Loucy (cell line): ENCODE measurements at regions not wholly inside any gene's neighbourhood (a gene's known extent, or its start where the extent isn't known, plus 50 kb on each side); places are given as distances from the start of the nearest gene placed in this dataset.

ENCODE experiments used
- H2AFZ ChIP-seq: fragments of 200-600 bp; sonication (generic); 2 replicates; pipeline ENCODE4 v1.6.0; 2016; ENCODE audit warnings: antibody characterized with exemption, mild to moderate bottlenecking, low read length, moderate library complexity
- H3F3A ChIP-seq: fragments of 200-600 bp; 2 replicates; pipeline ENCODE4 v1.6.0; 2016; ENCODE audit warnings: antibody characterized with exemption, low read depth, mild to moderate bottlenecking
- H3K27me3 ChIP-seq: fragments of 200-600 bp; sonication (generic); 2 replicates; pipeline ENCODE4 v1.6.1; 2014; ENCODE audit warnings: low read length, mild to moderate bottlenecking; ENCODE audit not compliant: insufficient read depth, poor library complexity, severe bottlenecking
- H3K36me3 ChIP-seq: fragments of 200-600 bp; sonication (generic); 2 replicates; pipeline ENCODE4 v1.6.1; 2016; ENCODE audit warnings: low read length; ENCODE audit not compliant: insufficient read depth
- H3K4me1 ChIP-seq: fragments of 200-600 bp; sonication (generic); 2 replicates; pipeline ENCODE4 v1.5.1; 2014; ENCODE audit warnings: low read length, mild to moderate bottlenecking; ENCODE audit not compliant: insufficient read depth, poor library complexity, severe bottlenecking
- H3K4me2 ChIP-seq: fragments of 200-600 bp; sonication (generic); 2 replicates; pipeline ENCODE4 v1.6.0; 2014; ENCODE audit warnings: antibody characterized with exemption, low read length, low read depth, mild to moderate bottlenecking; ENCODE audit not compliant: poor library complexity, severe bottlenecking
- H3K4me3 ChIP-seq: fragments of 200-600 bp; sonication (generic); 2 replicates; pipeline ENCODE4 v1.5.1; 2014; ENCODE audit warnings: low read length, mild to moderate bottlenecking, mixed read lengths; ENCODE audit not compliant: poor library complexity, severe bottlenecking
- H3K79me2 ChIP-seq: fragments of 200-600 bp; sonication (generic); 2 replicates; pipeline ENCODE4 v1.6.1; 2014; ENCODE audit warnings: low read length; ENCODE audit not compliant: insufficient read depth
- H3K9ac ChIP-seq: fragments of 200-600 bp; sonication (generic); 2 replicates; pipeline ENCODE4 v1.6.0; 2014; ENCODE audit warnings: mild to moderate bottlenecking, low read depth, low read length, moderate library complexity; ENCODE audit not compliant: poor library complexity, severe bottlenecking
- H3K9me2 ChIP-seq: fragments of 200-600 bp; sonication (generic); replicated peaks from 2 replicates; pipeline ENCODE4 v1.6.1; 2016; ENCODE audit warnings: low read depth, low read length, mixed read lengths
- H3K9me3 ChIP-seq: fragments of 200-600 bp; sonication (generic); 2 replicates; pipeline ENCODE4 v1.6.1; 2014; ENCODE audit warnings: mild to moderate bottlenecking, antibody characterized with exemption, low read length, low read depth; ENCODE audit not compliant: insufficient read depth
- H4K20me1 ChIP-seq: fragments of 200-600 bp; sonication (generic); 2 replicates; pipeline ENCODE4 v1.6.0; 2014; ENCODE audit warnings: antibody characterized with exemption, low read length, mild to moderate bottlenecking; ENCODE audit not compliant: insufficient read depth, poor library complexity, severe bottlenecking
- CTCF ChIP-seq: fragments of 200-600 bp; sonication (generic); conservative IDR thresholded peaks from 2 replicates; pipeline ENCODE4 v1.5.1; 2014; ENCODE audit warnings: mild to moderate bottlenecking, antibody characterized with exemption, low read length
- EZH2phosphoT487 ChIP-seq: fragments of 200-600 bp; IDR thresholded peaks from 2 replicates; pipeline ENCODE4 v1.6.1; 2018; ENCODE audit warnings: antibody characterized with exemption, mild to moderate bottlenecking, moderate library complexity, borderline replicate concordance

GRCh38 chr4:171042989-171043524 lies 770.1 kb upstream of the GALNTL6 start:
- Histone ChIP-seq H3K4me3 (no peak overlapping the region), H3K9me2 (no peaks in the 10 kb centered on the region), H3K27me3 (no peaks in the 10 kb centered on the region), H4K20me1 (no peaks in the 10 kb centered on the region), H3K79me2 (no peaks in the 10 kb centered on the region), H3K36me3 (no peaks in the 10 kb centered on the region), H2AFZ (no peak overlapping the region), H3K9me3 (no peaks in the 10 kb centered on the region), H3K4me2 (no peak overlapping the region), H3K4me1 (peaks cover 7% of the 10 kb centered on the region), H3F3A (no peaks in the 10 kb centered on the region), H3K9ac (no peak overlapping the region)
- TF ChIP-seq EZH2phosphoT487 (no peak), CTCF (no peak)

- no peak for TF ChIP-seq EZH2phosphoT487
- no peak for TF ChIP-seq CTCF
- no peaks in the 10 kb centered on the region for H3K27me3 ChIP-seq
- H4K20me1 ChIP-seq: no peaks in the 10 kb centered on the region
- no peaks in the 10 kb centered on the region for H3F3A ChIP-seq
- no peaks in the 10 kb centered on the region for H3K36me3 ChIP-seq
- no peak overlapping the region for H2AFZ ChIP-seq
- H3K79me2 ChIP-seq: no peaks in the 10 kb centered on the region
- H3K4me1 ChIP-seq: peaks cover 17% of the 10 kb centered on the region
- no peaks in the 10 kb centered on the region for H3K9me2 ChIP-seq
- H3K9me3 ChIP-seq: no peaks in the 10 kb centered on the region
- H3K9ac ChIP-seq: no peak overlapping the region
- H3K4me3 ChIP-seq: no peak overlapping the region
- no peak overlapping the region for H3K4me2 ChIP-seq
These were observed 777.3 kb upstream of the GALNTL6 start for GRCh38 chr4:171035909-171036308.

GRCh38 chr4:171031338-171031737 lies 781.9 kb upstream of the GALNTL6 start:
- no peaks in the 10 kb centered on the region for H3F3A ChIP-seq
- TF ChIP-seq EZH2phosphoT487 (no peak), CTCF (no peak)
- H3K4me1 ChIP-seq: peaks cover 33% of the 10 kb centered on the region
- H4K20me1 ChIP-seq: no peaks in the 10 kb centered on the region
- peak overlapping the region; percentile 80 for H3K4me2 ChIP-seq
- H3K4me3 ChIP-seq: peak overlapping the region; percentile 37
- H3K9ac ChIP-seq: peak overlapping the region; percentile 66
- H3K9me3 ChIP-seq: no peaks in the 10 kb centered on the region
- no peaks in the 10 kb centered on the region for H3K27me3 ChIP-seq
- H3K79me2 ChIP-seq: no peaks in the 10 kb centered on the region
- peak overlapping the region; percentile 99 for H2AFZ ChIP-seq
- H3K9me2 ChIP-seq: no peaks in the 10 kb centered on the region
- no peaks in the 10 kb centered on the region for H3K36me3 ChIP-seq
